ENCODE measurements at regions not wholly inside any gene's neighbourhood (a gene's known extent, or its start where the extent isn't known, plus 50 kb on each side); places are given as distances from the start of the nearest gene placed in this dataset.

- no peak for TF ChIP-seq POLR2A (IDR thresholded peaks at IDR 0.05)
- TF ChIP-seq CTCF (IDR thresholded peaks at IDR 0.05), result no peak
- TF ChIP-seq POLR2AphosphoS5 (IDR thresholded peaks at IDR 0.05), result no peak
- TF ChIP-seq EP300 (IDR thresholded peaks at IDR 0.05), result no peak
These were observed 1464.0 kb downstream of the PCDH7 start for GRCh38 chr4:32184186-32184585.
